ENCODE measurements at regions not wholly inside any gene's neighbourhood (a gene's known extent, or its start where the extent isn't known, plus 50 kb on each side); places are given as distances from the start of the nearest gene placed in this dataset.

DNA sequence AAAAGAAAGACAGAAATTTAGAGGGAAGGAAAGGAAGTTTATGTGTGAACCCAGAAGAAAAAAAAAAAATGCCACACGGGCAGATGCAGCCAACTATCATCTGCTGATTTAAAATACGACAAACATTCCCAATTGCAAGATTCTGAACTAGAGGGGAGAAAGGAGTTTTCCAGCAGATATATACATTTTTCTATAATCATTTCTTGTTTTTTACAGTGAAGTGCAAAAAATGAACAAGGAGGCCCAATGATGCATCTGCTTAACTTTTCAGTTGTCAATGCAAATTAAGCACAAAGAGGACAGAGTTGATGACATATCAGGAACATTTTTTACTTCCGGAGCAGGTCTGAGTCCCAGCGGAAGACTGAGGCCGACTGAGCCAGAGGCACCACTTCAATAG, 144.7 kb downstream of the MYCN start:
- no peak for TF ChIP-seq EZH2 (IDR thresholded peaks at IDR 0.05; ENCODE audit: borderline replicate concordance, insufficient read depth, low read depth, low read length, poor library complexity, severe bottlenecking)
- TF ChIP-seq, protein P1, sequence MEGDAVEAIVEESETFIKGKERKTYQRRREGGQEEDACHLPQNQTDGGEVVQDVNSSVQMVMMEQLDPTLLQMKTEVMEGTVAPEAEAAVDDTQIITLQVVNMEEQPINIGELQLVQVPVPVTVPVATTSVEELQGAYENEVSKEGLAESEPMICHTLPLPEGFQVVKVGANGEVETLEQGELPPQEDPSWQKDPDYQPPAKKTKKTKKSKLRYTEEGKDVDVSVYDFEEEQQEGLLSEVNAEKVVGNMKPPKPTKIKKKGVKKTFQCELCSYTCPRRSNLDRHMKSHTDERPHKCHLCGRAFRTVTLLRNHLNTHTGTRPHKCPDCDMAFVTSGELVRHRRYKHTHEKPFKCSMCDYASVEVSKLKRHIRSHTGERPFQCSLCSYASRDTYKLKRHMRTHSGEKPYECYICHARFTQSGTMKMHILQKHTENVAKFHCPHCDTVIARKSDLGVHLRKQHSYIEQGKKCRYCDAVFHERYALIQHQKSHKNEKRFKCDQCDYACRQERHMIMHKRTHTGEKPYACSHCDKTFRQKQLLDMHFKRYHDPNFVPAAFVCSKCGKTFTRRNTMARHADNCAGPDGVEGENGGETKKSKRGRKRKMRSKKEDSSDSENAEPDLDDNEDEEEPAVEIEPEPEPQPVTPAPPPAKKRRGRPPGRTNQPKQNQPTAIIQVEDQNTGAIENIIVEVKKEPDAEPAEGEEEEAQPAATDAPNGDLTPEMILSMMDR (IDR thresholded peaks at IDR 0.05), result no peak
- no peak for ATAC-seq (ENCODE audit: low read depth)
- Mint-ChIP-seq H3K9me3 (ENCODE audit: insufficient read depth) (no peaks in the 10 kb centered on the region), H3K27me3 (peaks cover 3% of the 10 kb centered on the region), H3K27ac (no peak overlapping the region), H3K4me3 (no peak overlapping the region), H3K4me1 (no peaks in the 10 kb centered on the region)
- DNase-seq, result no peak
- Histone ChIP-seq H4K20me1 (ENCODE audit: control insufficient read depth, insufficient read depth, low read length, poor library complexity, severe bottlenecking) (no peaks in the 10 kb centered on the region), H3K27ac (ENCODE audit: low read length in 2 of 2) (no peak overlapping the region), H2AFZ (ENCODE audit: insufficient read depth, low read depth, low read length, poor library complexity, severe bottlenecking) (no peak overlapping the region), H3K9me3 (ENCODE audit: control extremely low read depth in 1 of 3, control insufficient read depth in 2 of 3, insufficient read depth in 1 of 3, low read length in 2 of 3) (no peaks in the 10 kb centered on the region), H3K27me3 (replicated peaks in 1 of 4; ENCODE audit: control extremely low read depth in 1 of 4, control insufficient read depth in 3 of 4, insufficient read depth in 4 of 4, low read length in 3 of 4) (no peaks in the 10 kb centered on the region), H3K4me2 (replicated peaks; ENCODE audit: low read depth, low read length, poor library complexity, severe bottlenecking) (no peak overlapping the region), H3K9ac (ENCODE audit: low read length) (no peak overlapping the region), H3K36me3 (replicated peaks in 1 of 2; ENCODE audit: control extremely low read depth in 1 of 2, control insufficient read depth in 1 of 2, extremely low read depth in 1 of 2, insufficient read depth in 2 of 2, low read length in 1 of 2) (no peaks in the 10 kb centered on the region), H3K4me3 (ENCODE audit: control extremely low read depth in 1 of 5, extremely low read depth in 1 of 5, insufficient read depth in 1 of 5, low read depth in 2 of 5, low read length in 4 of 5) (no peak overlapping the region), H3K79me2 (ENCODE audit: control insufficient read depth, insufficient read depth, low read length) (no peaks in the 10 kb centered on the region), H3K4me1 (ENCODE audit: control insufficient read depth in 2 of 2, insufficient read depth in 2 of 2, low read length in 2 of 2) (no peaks in the 10 kb centered on the region)
- ChIA-PET POLR2A (no interaction called here), CTCF (no interaction called here)
- 84% methylated on average over 3 of the region's 5 CpGs for WGBS (ENCODE audit: insufficient coverage)
- intact Hi-C loops (cut with micrococcal nuclease), result no loop called here

DNA sequence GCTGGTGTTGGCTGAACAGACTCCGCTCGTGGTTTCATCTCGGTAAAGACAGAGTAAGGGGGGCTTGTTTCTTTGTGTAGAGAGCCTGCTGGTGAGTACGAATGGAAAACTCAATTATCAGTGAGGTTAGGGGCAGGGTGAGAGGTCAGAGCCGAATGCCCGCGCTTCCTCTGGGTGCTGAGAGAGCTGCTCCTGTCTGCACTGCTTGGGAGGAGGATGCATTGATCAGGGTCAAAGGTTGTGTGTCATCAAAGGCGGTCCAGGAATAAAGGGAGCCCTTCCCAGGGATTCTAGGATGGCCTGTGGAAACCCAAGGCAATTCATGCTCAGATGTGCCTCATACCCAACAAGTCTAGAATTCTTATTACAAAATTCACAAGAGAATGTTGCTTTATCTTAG, 143.9 kb downstream of the MYCN start:
- H3K4me3 Mint-ChIP-seq, result no peak overlapping the region
- intact Hi-C loops (cut with micrococcal nuclease), result no loop called here
- H2AFZ ChIP-seq (ENCODE audit: insufficient read depth, low read depth, low read length, poor library complexity, severe bottlenecking), result no peak overlapping the region
- no peaks in the 10 kb centered on the region for H4K20me1 ChIP-seq (ENCODE audit: control insufficient read depth, insufficient read depth, low read length, poor library complexity, severe bottlenecking)
- H3K27ac Mint-ChIP-seq, result no peak overlapping the region
- no peaks in the 10 kb centered on the region for H3K9me3 ChIP-seq (ENCODE audit: control extremely low read depth in 1 of 3, control insufficient read depth in 2 of 3, insufficient read depth in 1 of 3, low read length in 2 of 3)
- DNase-seq (no peak), ATAC-seq (ENCODE audit: low read depth) (no peak)
- no peaks in the 10 kb centered on the region for H3K36me3 ChIP-seq (replicated peaks in 1 of 2; ENCODE audit: control extremely low read depth in 1 of 2, control insufficient read depth in 1 of 2, extremely low read depth in 1 of 2, insufficient read depth in 2 of 2, low read length in 1 of 2)
- H3K27ac ChIP-seq (ENCODE audit: low read length in 2 of 2), result no peak overlapping the region
- no peak overlapping the region for H3K4me2 ChIP-seq (replicated peaks; ENCODE audit: low read depth, low read length, poor library complexity, severe bottlenecking)
- H3K9me3 Mint-ChIP-seq (ENCODE audit: insufficient read depth), result no peaks in the 10 kb centered on the region
- ChIA-PET CTCF (no interaction called here), POLR2A (no interaction called here)
- H3K4me1 ChIP-seq (ENCODE audit: control insufficient read depth in 2 of 2, insufficient read depth in 2 of 2, low read length in 2 of 2), result no peaks in the 10 kb centered on the region
- 94% methylated on average over 7 of the region's 8 CpGs for WGBS (ENCODE audit: insufficient coverage)
- TF ChIP-seq, protein P1 (IDR thresholded peaks at IDR 0.05), result no peak
- no peak for TF ChIP-seq EZH2 (IDR thresholded peaks at IDR 0.05; ENCODE audit: borderline replicate concordance, insufficient read depth, low read depth, low read length, poor library complexity, severe bottlenecking)
- H3K4me1 Mint-ChIP-seq, result no peaks in the 10 kb centered on the region
- peaks cover 3% of the 10 kb centered on the region for H3K27me3 Mint-ChIP-seq
- no peak overlapping the region for H3K4me3 ChIP-seq (ENCODE audit: control extremely low read depth in 1 of 5, extremely low read depth in 1 of 5, insufficient read depth in 1 of 5, low read depth in 2 of 5, low read length in 4 of 5)
- no peaks in the 10 kb centered on the region for H3K79me2 ChIP-seq (ENCODE audit: control insufficient read depth, insufficient read depth, low read length)
- H3K27me3 ChIP-seq (replicated peaks in 1 of 4; ENCODE audit: control extremely low read depth in 1 of 4, control insufficient read depth in 3 of 4, insufficient read depth in 4 of 4, low read length in 3 of 4), result no peaks in the 10 kb centered on the region
- no peak overlapping the region for H3K9ac ChIP-seq (ENCODE audit: low read length)

All from B cell (primary cell).